Right lobe of liver (tissue), 4 donors: ENCODE measurements at regions not wholly inside any gene's neighbourhood (a gene's known extent, or its start where the extent isn't known, plus 50 kb on each side); places are given as distances from the start of the nearest gene placed in this dataset.
"Not testable (repeated sequence)": the region's sequence is repeated elsewhere in the genome, so short reads cannot be mapped to it uniquely, and the experiment has no call there.

Experiments
- CTCF ChIP-seq, 4 donors: fragments of 200-600 bp in 3 of 4; fragments of 450-650 bp in 1 of 4; IDR thresholded peaks; one replicate each; pipeline versions ENCODE4 v1.5.1 to v1.8.0; 2016 to 2022; ENCODE audit warnings: antibody characterized with exemption in 4 of 4, mild to moderate bottlenecking in 2 of 4
- POLR2A ChIP-seq: fragments of 450-650 bp; IDR thresholded peaks from one replicate; pipeline ENCODE4 v1.6.1; 2017; ENCODE audit warnings: antibody characterized with exemption, mild to moderate bottlenecking
- donor health status: DM: no; HTN: no; CAD: no.
- donor health status: DM: no; HTN: no; CAD: no.
- donor health status: DM: no; HTN: yes; CAD: no.

GRCh38 chr14:105624346-105624745 is 98.0 kb downstream of the TMEM121 start:
- not testable (repeated sequence) for TF ChIP-seq POLR2A; CTCF (IDR thresholded peaks at IDR 0.05)
